Uterus (tissue), 3 donors: ENCODE measurements at regions not wholly inside any gene's neighbourhood (a gene's known extent, or its start where the extent isn't known, plus 50 kb on each side); places are given as distances from the start of the nearest gene placed in this dataset.

Experiments
- DNase-seq, 2 donors: peaks; one replicate each; pipeline ENCODE4 v3.0.0-alpha.2; 2019 to 2020
- H3K27ac ChIP-seq, 2 donors: fragments of 200-600 bp; sonication (generic); 1 replicate in 1 of 2; 2 replicates in 1 of 2; pipeline ENCODE4 v1.5.1; 2016 to 2018
- H3K27me3 ChIP-seq, 2 donors: fragments of 200-600 bp; sonication (generic); one replicate each; pipeline ENCODE4 v1.5.1; 2018 to 2019; ENCODE audit warnings: control low read depth in 1 of 2
- H3K36me3 ChIP-seq, 2 donors: fragments of 200-600 bp; sonication (generic); one replicate each; pipeline ENCODE4 v1.5.1; 2019; ENCODE audit warnings: control low read depth in 1 of 2
- H3K4me1 ChIP-seq, 2 donors: fragments of 200-600 bp; sonication (generic); one replicate each; pipeline ENCODE4 v1.5.1; 2018 to 2019; ENCODE audit warnings: control low read depth in 1 of 2
- H3K4me3 ChIP-seq, 2 donors: fragments of 200-600 bp; sonication (generic); 1 replicate in 1 of 2; 2 replicates in 1 of 2; pipeline ENCODE4 v1.5.1; 2018 to 2019; ENCODE audit warnings: mild to moderate bottlenecking in 1 of 2
- H3K9me3 ChIP-seq, 2 donors: fragments of 200-600 bp; sonication (generic); one replicate each; pipeline ENCODE4 v1.5.1; 2019; ENCODE audit warnings: control low read depth in 1 of 2
- POLR2A ChIP-seq, 2 donors: fragments of 450-650 bp; IDR thresholded peaks; one replicate each; pipeline ENCODE4 v1.6.1; 2016; ENCODE audit warnings: antibody characterized with exemption in 2 of 2, mild to moderate bottlenecking in 1 of 2, moderate library complexity in 1 of 2
- intact Hi-C: fragments of 100-400 bp; cut with DNase I; formaldehyde crosslinking; loops from one replicate; pipeline ENCODE4 v1.15.1; 2023; ENCODE audit warnings: low total_unique reads
- TF ChIP-seq, protein P1 (sequence below), 4 experiments: fragments of 200-600 bp in 2 of 4; fragments of 450-650 bp in 2 of 4; sonication (generic) in 2 of 4; IDR thresholded peaks; one replicate each; pipeline ENCODE4 v1.5.1; 2016 to 2019; ENCODE audit warnings: antibody characterized with exemption in 4 of 4, mild to moderate bottlenecking in 2 of 4, moderate library complexity in 1 of 4
- donor health status: DM: yes; HTN: yes; CAD: no.

DNA sequence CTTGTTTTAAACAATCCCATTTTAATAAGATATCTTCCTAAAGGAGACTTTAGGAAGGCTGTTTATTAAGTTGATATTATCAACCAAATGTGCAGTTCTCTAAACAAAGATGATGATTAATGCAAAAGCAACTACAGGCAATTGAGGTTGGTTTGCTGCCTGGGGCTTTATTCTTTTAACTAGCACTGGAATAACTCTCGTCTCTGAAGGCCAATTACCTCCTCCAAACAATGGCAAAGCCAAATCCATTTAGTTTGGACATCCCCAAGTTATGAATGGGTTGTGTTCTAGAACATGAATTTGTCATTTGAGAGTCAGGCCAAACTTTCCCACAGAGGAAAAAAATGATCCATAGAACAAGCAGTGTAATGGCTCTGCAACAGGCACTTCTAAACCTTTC is 114.1 kb downstream of the SLC16A9 start:
- no peak for DNase-seq
- Histone ChIP-seq H3K9me3 (no peaks in the 10 kb centered on the region), H3K27me3 (no peaks in the 10 kb centered on the region), H3K4me1 (no peaks in the 10 kb centered on the region), H3K36me3 (no peaks in the 10 kb centered on the region), H3K27ac (no peak overlapping the region), H3K4me3 (no peak overlapping the region)
- no peak for TF ChIP-seq POLR2A (IDR thresholded peaks at IDR 0.05)
- TF ChIP-seq, protein P1, sequence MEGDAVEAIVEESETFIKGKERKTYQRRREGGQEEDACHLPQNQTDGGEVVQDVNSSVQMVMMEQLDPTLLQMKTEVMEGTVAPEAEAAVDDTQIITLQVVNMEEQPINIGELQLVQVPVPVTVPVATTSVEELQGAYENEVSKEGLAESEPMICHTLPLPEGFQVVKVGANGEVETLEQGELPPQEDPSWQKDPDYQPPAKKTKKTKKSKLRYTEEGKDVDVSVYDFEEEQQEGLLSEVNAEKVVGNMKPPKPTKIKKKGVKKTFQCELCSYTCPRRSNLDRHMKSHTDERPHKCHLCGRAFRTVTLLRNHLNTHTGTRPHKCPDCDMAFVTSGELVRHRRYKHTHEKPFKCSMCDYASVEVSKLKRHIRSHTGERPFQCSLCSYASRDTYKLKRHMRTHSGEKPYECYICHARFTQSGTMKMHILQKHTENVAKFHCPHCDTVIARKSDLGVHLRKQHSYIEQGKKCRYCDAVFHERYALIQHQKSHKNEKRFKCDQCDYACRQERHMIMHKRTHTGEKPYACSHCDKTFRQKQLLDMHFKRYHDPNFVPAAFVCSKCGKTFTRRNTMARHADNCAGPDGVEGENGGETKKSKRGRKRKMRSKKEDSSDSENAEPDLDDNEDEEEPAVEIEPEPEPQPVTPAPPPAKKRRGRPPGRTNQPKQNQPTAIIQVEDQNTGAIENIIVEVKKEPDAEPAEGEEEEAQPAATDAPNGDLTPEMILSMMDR (IDR thresholded peaks at IDR 0.05): no peak
- intact Hi-C loops: no loop called here

DNA sequence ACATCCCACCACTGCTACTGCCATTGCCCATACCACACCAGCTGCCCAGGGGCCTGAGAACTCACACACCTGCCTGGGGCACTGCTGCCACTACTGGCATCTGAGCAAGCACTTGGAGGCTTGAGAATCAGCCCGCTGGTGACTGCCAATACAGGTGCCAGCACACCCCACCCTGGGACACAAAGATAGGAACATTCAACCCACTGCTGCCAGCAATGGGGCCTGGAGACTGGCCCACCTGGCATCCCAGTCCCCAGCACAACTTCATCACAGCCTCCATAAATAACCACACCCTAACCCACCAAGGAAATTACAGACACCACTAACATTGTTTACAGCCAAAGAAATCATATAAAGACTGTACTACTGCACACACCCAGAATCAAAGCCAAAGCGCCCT is 115.9 kb downstream of the SLC16A9 start:
- H3K27me3 ChIP-seq: no peaks in the 10 kb centered on the region
- TF ChIP-seq, protein P1 (IDR thresholded peaks at IDR 0.05): no peak
- no peak for TF ChIP-seq POLR2A (IDR thresholded peaks at IDR 0.05)
- no peak for DNase-seq
- H3K9me3 ChIP-seq: no peaks in the 10 kb centered on the region
- H3K36me3 ChIP-seq: no peaks in the 10 kb centered on the region
- H3K4me3 ChIP-seq: no peak overlapping the region
- no peak overlapping the region for H3K27ac ChIP-seq
- H3K4me1 ChIP-seq: no peaks in the 10 kb centered on the region
- intact Hi-C loops: no loop called here

DNA sequence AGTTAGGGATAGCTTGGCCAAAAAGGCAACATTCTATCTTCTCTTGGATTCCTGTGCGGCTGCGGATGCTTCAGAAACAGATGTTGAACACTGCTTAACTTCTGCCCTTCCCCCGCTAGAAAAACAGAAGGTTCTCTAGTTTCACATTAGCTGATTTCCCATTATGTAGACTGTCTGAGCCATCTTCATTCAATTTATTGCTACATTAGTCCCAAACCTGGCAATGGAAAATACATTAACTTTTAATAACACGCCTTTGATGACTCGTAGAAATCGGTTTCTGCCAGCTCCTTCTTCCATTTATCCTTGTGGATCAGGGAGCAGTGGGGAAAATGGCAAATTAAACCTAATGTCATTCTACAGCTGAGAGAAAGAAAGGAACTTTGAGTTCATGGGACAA is 119.9 kb downstream of the SLC16A9 start:
- no peaks in the 10 kb centered on the region for H3K4me1 ChIP-seq
- no peak overlapping the region for H3K4me3 ChIP-seq
- no peak overlapping the region for H3K27ac ChIP-seq
- intact Hi-C loops: no loop called here
- TF ChIP-seq, protein P1 (IDR thresholded peaks at IDR 0.05): no peak
- no peak for TF ChIP-seq POLR2A (IDR thresholded peaks at IDR 0.05)
- no peaks in the 10 kb centered on the region for H3K9me3 ChIP-seq
- DNase-seq: no peak
- H3K27me3 ChIP-seq: no peaks in the 10 kb centered on the region
- H3K36me3 ChIP-seq: no peaks in the 10 kb centered on the region

DNA sequence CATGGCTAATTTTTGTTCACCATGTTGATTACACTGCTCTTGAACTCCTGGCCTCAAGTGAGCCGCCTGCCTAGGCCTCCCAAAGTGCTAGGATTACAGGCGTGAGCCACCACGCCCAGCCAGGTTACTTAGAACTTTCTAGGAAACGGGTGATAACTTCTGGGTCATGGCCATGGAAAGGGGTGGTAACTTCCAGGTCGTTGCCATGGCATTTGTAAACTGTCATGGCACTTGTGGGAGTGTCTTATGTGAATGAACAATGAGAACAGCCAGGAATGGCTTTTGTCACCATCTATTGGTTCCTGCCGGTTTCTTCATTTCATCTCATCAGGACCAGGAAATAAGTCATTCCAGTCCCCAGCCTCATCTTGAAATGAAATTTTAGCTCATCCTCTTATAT is 120.9 kb downstream of the SLC16A9 start:
- Histone ChIP-seq H3K27me3 (no peaks in the 10 kb centered on the region), H3K4me3 (no peak overlapping the region), H3K36me3 (no peaks in the 10 kb centered on the region), H3K4me1 (no peaks in the 10 kb centered on the region), H3K9me3 (no peaks in the 10 kb centered on the region), H3K27ac (no peak overlapping the region)
- TF ChIP-seq POLR2A (IDR thresholded peaks at IDR 0.05): no peak
- TF ChIP-seq, protein P1 (IDR thresholded peaks at IDR 0.05): no peak
- DNase-seq: no peak
- intact Hi-C loops: no loop called here

DNA sequence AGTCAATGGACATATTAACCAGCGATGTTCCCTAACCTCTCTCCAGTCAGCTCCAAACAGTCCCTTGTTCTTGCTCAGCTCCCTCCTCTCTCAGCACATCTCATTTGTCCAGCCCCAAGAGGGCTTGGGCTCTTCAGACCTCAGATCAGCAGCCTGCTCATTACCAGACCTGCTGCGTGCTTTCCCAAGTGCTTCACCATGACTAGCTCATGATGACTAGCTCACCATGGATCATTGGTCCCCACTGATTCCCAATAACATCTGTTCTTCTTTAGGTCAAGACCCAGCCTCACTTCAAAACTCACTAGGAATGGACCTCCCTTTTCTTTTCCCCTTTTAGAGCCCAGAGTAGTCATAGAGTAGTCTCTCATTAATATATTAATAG is 121.9 kb downstream of the SLC16A9 start:
- intact Hi-C loops: no loop called here
- Histone ChIP-seq H3K9me3 (no peaks in the 10 kb centered on the region), H3K27me3 (no peaks in the 10 kb centered on the region), H3K4me3 (no peak overlapping the region), H3K4me1 (no peaks in the 10 kb centered on the region), H3K36me3 (no peaks in the 10 kb centered on the region), H3K27ac (no peak overlapping the region)
- DNase-seq: no peak
- TF ChIP-seq, protein P1 (IDR thresholded peaks at IDR 0.05): no peak
- no peak for TF ChIP-seq POLR2A (IDR thresholded peaks at IDR 0.05)
